Effector CD8-positive, alpha-beta T cell (primary cell): ENCODE measurements at regions not wholly inside any gene's neighbourhood (a gene's known extent, or its start where the extent isn't known, plus 50 kb on each side); places are given as distances from the start of the nearest gene placed in this dataset.
"Not testable (repeated sequence)": the region's sequence is repeated elsewhere in the genome, so short reads cannot be mapped to it uniquely, and the experiment has no call there.

Source experiments
- DNase-seq: peaks from one replicate; lab custom pipeline; 2025; lab: John Stamatoyannopoulos, UW

GRCh38 chr14:104250175-104250574 lies 111.8 kb downstream of the KIF26A start:
- no peak for DNase-seq

- no peak for DNase-seq
These were observed 114.1 kb downstream of the KIF26A start for GRCh38 chr14:104252256-104253215.

- no peak for DNase-seq
These were observed 114.9 kb downstream of the KIF26A start for GRCh38 chr14:104253223-104253822.

GRCh38 chr14:104253901-104254353 lies 115.5 kb downstream of the KIF26A start:
- DNase-seq: no peak

GRCh38 chr14:104254735-104255400 lies 116.5 kb downstream of the KIF26A start:
- DNase-seq: no peak

- no peak for DNase-seq
These were observed 117.6 kb downstream of the KIF26A start for GRCh38 chr14:104256025-104256424.

GRCh38 chr14:104262515-104263514 lies 124.4 kb downstream of the KIF26A start:
- no peak for DNase-seq

GRCh38 chr14:104263675-104264358 lies 125.4 kb downstream of the KIF26A start:
- DNase-seq: no peak

- DNase-seq: no peak
These were observed 126.3 kb downstream of the KIF26A start for GRCh38 chr14:104264495-104265265.

GRCh38 chr14:104265918-104266630 lies 127.7 kb downstream of the KIF26A start:
- DNase-seq: no peak

- DNase-seq: no peak
These were observed 128.5 kb downstream of the KIF26A start for GRCh38 chr14:104266631-104267575.

- DNase-seq: no peak
These were observed 129.5 kb downstream of the KIF26A start for GRCh38 chr14:104267895-104268294.

- DNase-seq: no peak
These were observed 129.9 kb downstream of the KIF26A start for GRCh38 chr14:104268295-104268694.

GRCh38 chr14:104268725-104269436 lies 130.5 kb downstream of the KIF26A start:
- DNase-seq: no peak

GRCh38 chr14:104269511-104270241 lies 131.3 kb downstream of the KIF26A start:
- DNase-seq: not testable (repeated sequence)

- DNase-seq: no peak
These were observed 133.0 kb downstream of the KIF26A start for GRCh38 chr14:104271391-104271790.

- no peak for DNase-seq
These were observed 136.4 kb downstream of the KIF26A start for GRCh38 chr14:104274806-104275205.
